ENCODE measurements at regions not wholly inside any gene's neighbourhood (a gene's known extent, or its start where the extent isn't known, plus 50 kb on each side); places are given as distances from the start of the nearest gene placed in this dataset.

- Histone ChIP-seq H3K18ac (ENCODE audit: low read depth, low read length) (no peak overlapping the region), H2BK5ac (ENCODE audit: low read depth, low read length, poor library complexity, severe bottlenecking) (no peak overlapping the region), H2AFZ (replicated peaks; ENCODE audit: low read length, poor library complexity) (no peak overlapping the region), H3K79me1 (ENCODE audit: low read depth in 1 of 2, low read length in 2 of 2) (no peaks in the 10 kb centered on the region), H2BK120ac (ENCODE audit: low read depth, low read length) (no peak overlapping the region), H4K8ac (ENCODE audit: low read depth in 2 of 2, low read length in 2 of 2) (no peak overlapping the region), H4K5ac (ENCODE audit: low read depth, low read length) (no peak overlapping the region), H3K27me3 (ENCODE audit: control insufficient read depth, insufficient read depth, low read length) (no peaks in the 10 kb centered on the region; the same call in 1 of the 2 replicates), H4K91ac (ENCODE audit: insufficient read depth, low read depth, low read length) (no peak overlapping the region), H3K4ac (ENCODE audit: low read depth, low read length) (no peak overlapping the region), H2AK9ac (replicated peaks; ENCODE audit: low read depth, low read length, poor library complexity) (no peak overlapping the region), H2BK15ac (ENCODE audit: low read depth, low read length) (no peak overlapping the region), H3K4me2 (ENCODE audit: low read depth, low read length) (no peak overlapping the region), H3K27ac (ENCODE audit: insufficient read depth, low read length) (no peak overlapping the region), H3K36me3 (ENCODE audit: control insufficient read depth, insufficient read depth, low read length) (no peaks in the 10 kb centered on the region), H3K4me3 (ENCODE audit: insufficient read depth, low read depth, low read length) (no peak overlapping the region), H3K23ac (ENCODE audit: low read depth, low read length) (no peak overlapping the region), H3K9me1 (ENCODE audit: insufficient read depth, low read length) (no peaks in the 10 kb centered on the region), H2BK20ac (ENCODE audit: low read depth, low read length) (no peak overlapping the region), H3K4me1 (ENCODE audit: control insufficient read depth, insufficient read depth, low read length) (no peaks in the 10 kb centered on the region), H3K9me3 (ENCODE audit: control insufficient read depth, insufficient read depth, low read length) (no peaks in the 10 kb centered on the region), H4K20me1 (ENCODE audit: insufficient read depth, low read length) (no peaks in the 10 kb centered on the region), H2AK5ac (ENCODE audit: low read depth, low read length) (no peak overlapping the region), H3K56ac (ENCODE audit: extremely low read depth, insufficient read depth, low read length) (no peak overlapping the region), H3K9ac (ENCODE audit: low read depth, low read length) (no peak overlapping the region), H3K14ac (replicated peaks; ENCODE audit: low read depth, low read length) (no peak overlapping the region)
- ATAC-seq (ENCODE audit: low read depth), result no peak
- no CpG with 5 or more reads among the region's 2 CpGs for WGBS, 2 experiments (ENCODE audit: extremely low coverage in 2 of 2, insufficient read length in 1 of 2)
- no TSS peak for BruUV-seq (replicated peaks)
- in situ Hi-C loops (cut with MboI; ENCODE audit: low sequenced_read_pairs), result no loop called here
- dilution Hi-C loops (cut with HindIII; ENCODE audit: low sequenced_read_pairs, unreplicated experiment), result no loop called here
- ChIA-PET CTCF (no interaction called here), POLR2A (ENCODE audit: unreplicated experiment) (interaction anchor here (0.7 kb wide), 1 partner anchor 1298 kb away, joined by 6 read pairs; no protein-coding TSS in a partner anchor)
- no peak for TF ChIP-seq POLR2A (IDR thresholded peaks at IDR 0.05; ENCODE audit: low read depth, low read length)
- no peak for TF ChIP-seq ELK1 (IDR thresholded peaks at IDR 0.05; ENCODE audit: borderline replicate concordance, low read depth, low read length)
- TF ChIP-seq CTCF (conservative IDR thresholded peaks at IDR 0.05; ENCODE audit: low read depth, low read length), result no peak
- no peak for TF ChIP-seq MAZ (IDR thresholded peaks at IDR 0.05; ENCODE audit: borderline replicate concordance, low read depth, low read length)
- TF ChIP-seq MXI1 (IDR thresholded peaks at IDR 0.05; ENCODE audit: borderline replicate concordance, low read depth, low read length), result no peak
- no peak for TF ChIP-seq USF2 (IDR thresholded peaks at IDR 0.05; ENCODE audit: low read depth, low read length)
- TF ChIP-seq NFE2L2 (IDR thresholded peaks at IDR 0.05; ENCODE audit: low read depth, low read length), result no peak
- no peak for TF ChIP-seq SMC3 (IDR thresholded peaks at IDR 0.05; ENCODE audit: low read depth, low read length)
- no peak for TF ChIP-seq BHLHE40 (IDR thresholded peaks at IDR 0.05; ENCODE audit: low read depth, low read length)
- TF ChIP-seq RCOR1 (IDR thresholded peaks at IDR 0.05; ENCODE audit: insufficient replicate concordance, low read length), result no peak
- intact Hi-C loops (cut with micrococcal nuclease), result no loop called here
- no peak for DNase-seq
Observed at GRCh38 chr17:70266394-70266793, 97.1 kb downstream of the KCNJ2 start.

Measured in IMR-90 (cell line).